ENCODE measurements at regions not wholly inside any gene's neighbourhood (a gene's known extent, or its start where the extent isn't known, plus 50 kb on each side); places are given as distances from the start of the nearest gene placed in this dataset.

GRCh38 chr3:30263238-30263924 is 343.0 kb upstream of the TGFBR2 start:
- no peak for DNase-seq (ENCODE audit: low spot score)

GRCh38 chr3:30263925-30264313 is 342.5 kb upstream of the TGFBR2 start:
- no peak for DNase-seq (ENCODE audit: low spot score)

DNA sequence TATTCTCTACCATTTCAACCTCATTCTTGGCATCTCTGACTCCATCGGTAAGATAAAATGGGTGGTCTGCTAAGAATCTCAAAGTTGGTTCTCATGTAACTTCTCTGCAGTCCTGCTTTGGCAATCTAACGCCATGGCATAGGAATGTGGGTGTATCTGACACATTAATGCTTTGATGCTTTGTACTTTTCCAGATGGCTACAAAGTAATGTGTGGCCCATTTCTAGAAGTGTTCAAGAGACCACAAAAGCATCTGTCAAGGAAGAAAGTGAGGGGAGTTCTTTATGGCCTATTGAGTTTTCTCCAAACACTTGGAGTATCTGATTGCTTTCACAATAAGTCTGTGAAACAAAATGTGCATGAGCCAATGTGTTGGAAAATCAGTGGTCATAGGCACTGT is 339.9 kb upstream of the TGFBR2 start:
- no peak for DNase-seq (ENCODE audit: low spot score)

DNA sequence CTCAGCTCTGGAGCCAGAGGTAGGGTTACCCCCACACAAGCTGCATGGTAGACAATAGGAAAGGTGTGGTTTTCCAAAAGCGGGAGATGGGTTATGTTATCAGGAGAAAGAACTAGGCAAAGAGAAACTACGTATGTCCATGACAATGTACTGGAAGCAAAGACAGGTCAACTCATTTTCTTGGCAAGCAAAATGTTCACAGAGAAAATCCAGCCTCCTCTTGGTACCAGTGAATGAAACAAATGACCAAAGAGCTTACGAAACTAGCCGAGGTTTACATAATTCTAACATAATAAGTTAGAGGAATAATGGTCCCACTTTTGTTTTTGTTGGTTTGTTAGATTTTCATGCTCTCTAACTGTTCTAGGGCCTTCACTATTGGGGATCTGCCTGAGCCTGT is 338.1 kb upstream of the TGFBR2 start:
- DNase-seq (ENCODE audit: low spot score), result no peak

DNA sequence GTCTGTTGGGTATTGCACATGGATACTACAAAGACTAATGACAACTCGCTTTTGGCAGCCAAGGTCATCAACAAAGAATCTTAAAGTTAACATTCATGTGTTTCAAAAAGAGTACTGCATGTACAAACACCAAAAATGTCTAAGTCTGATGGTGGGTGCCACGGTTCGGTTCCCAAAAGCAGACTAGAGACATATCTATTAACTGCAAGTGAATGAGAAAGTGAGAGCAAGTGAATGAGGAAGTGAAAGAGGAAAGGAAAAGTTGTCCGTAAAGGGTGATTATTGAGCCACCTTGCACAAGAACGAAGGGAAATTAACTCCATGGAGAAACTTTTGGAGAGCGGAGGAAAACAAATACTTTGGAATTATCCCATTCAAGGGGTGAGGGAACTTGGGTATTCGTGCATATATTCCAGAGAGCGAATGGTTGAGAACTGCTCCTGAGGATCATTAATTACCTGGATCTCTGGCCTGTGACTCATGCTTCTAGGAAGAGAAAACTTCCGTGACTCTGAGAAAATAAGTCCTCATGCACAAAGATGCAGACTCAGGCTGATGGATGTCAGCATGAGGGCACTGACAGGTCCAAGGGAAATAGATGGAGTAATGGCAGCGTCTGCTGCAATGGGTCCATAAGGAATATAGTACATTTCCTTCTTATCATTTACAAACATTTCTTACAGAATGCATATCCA is 336.5 kb upstream of the TGFBR2 start:
- no peak for DNase-seq (ENCODE audit: low spot score)

DNA sequence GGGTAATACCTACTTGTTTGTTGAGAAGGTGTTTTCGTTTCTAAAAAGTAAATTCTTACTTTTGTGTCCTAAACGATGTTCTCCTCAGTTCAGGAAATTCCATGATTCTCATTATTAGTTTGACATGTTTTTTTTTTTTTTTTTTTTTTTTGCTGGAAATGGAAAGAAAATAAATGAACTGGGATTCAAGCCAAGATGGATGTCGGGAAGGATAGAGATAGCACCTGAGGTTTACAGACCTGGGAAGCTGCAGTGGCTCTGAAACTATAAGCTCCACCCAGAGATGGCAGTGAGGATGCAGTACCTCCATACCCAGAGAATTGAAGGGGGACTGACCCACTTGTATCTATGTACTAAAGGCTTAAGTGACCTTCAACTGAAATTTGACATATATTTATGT is 334.6 kb upstream of the TGFBR2 start:
- DNase-seq (ENCODE audit: low spot score), result no peak

DNA sequence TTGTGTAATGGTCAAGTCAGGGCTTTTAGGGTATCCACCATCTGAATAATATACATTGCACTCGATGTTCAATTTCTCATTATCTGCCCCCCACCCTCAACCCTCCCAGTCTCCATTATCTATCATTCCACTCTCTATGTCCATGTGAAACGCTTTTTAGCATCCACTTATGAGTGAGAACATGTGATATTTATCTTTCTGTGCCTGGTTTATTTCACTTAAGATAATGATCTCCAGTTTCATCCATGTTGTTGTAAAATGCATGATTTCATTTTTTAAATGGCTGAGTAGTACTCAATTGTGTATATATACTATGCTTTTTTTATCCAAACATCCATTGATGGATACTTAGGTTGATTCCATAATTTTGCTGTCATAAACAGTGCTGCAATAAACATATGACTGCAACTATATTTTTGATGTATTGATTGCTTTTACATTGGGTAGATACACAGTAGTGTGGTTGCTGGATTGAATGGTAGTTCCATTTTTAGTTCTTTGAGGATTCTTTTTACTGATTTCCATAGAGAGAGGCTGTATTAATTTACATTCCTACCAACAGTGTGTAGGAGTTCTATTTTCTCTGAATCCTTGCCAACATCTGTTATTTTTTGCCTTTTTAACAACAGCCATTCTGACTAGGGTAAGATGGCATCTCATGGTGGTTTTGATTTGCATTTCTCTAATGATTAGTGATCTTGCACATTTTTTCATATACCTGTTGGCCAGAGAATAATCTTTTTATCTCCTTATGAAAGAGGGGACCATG is 332.9 kb upstream of the TGFBR2 start:
- no peak for DNase-seq (ENCODE audit: low spot score)

GRCh38 chr3:30277494-30277893 is 328.9 kb upstream of the TGFBR2 start:
- DNase-seq (ENCODE audit: low spot score), result no peak

GRCh38 chr3:30281526-30281925 is 324.9 kb upstream of the TGFBR2 start:
- no peak for DNase-seq (ENCODE audit: low spot score)

DNA sequence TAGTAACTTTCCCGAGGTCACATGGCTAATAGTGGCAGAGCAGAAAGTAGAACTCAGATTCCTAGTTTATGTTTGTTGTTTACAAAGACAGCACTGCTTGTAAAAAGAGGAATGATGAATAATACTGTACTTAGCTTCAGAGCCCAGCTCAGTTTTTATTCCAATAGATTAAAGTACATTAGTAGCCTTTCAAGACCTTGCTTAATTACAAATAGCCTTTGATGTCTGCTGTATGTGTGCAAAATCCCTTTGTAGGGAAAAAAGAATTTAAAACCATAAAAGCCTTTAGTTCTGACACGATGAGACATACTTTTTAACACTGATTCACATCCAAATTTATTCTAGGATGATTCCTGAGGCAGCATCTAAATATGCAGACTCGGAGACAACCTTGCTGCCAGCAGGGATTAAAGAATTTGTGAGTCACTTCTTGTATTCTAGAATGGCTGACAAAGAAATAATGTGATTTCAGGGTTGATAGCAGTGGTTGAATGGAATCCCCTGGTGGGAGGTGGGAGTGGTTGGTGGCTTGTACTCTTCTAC is 324.2 kb upstream of the TGFBR2 start:
- DNase-seq (ENCODE audit: low spot score), result no peak

DNA sequence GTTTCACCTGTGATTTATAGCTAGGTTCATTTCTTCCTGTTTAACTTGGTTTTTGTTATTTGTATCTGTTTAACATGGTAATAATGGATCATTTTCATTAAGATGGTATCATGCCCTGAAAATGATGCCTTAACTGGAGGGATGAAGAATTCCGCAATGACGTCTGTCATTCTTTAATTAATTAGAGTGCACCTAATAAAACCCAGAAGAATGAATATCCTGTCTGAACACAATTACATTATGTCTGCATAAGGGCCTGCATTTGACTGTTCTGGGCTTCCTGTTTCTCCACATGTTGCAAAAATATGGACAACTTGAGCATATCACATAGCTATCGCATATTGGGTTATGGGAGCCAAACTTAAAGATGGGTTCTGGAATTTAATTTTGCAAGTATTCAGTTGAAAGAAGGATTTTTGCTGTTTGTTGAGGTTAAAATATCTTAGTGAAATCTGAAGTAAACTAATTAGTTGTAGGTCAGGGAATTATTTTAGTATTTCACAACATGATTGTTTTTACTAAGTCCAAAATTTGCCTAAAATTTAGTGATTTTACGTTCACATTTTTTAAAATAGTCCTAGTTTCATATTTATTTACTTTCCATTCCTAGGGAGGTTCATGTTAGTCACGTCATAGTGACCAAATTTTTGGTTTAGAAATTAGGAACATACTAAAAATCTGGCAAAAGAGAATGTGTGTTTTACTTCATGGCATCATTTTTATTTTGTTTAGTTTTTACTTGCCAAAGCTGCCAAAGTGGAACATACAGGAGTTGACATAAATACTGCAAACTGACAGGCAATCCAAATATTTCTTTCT is 321.0 kb upstream of the TGFBR2 start:
- no peak for DNase-seq (ENCODE audit: low spot score)

GRCh38 chr3:30286007-30286669 is 320.3 kb upstream of the TGFBR2 start:
- no peak for DNase-seq (ENCODE audit: low spot score)

- DNase-seq (ENCODE audit: low spot score), result no peak
These were observed 319.6 kb upstream of the TGFBR2 start for GRCh38 chr3:30286811-30287210.

GRCh38 chr3:30288830-30289229 is 317.6 kb upstream of the TGFBR2 start:
- no peak for DNase-seq (ENCODE audit: low spot score)

DNA sequence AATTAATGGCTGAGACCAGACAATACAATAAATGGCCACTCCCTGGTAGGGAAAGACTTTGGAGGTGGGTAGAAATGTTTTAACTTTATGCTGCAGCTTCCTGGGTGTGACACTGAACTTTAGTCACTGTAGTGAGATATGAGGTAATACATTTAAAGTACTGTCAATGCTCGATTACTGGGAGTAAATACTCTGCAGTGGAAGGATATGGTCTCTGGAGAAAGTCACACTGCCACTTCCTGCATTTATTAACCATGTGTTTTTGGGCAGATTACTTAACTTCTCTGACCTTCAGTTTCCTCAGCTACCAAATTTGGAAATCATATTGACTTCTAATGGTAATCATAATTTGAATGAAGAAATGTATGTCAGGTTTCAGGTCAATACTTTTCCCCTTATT is 317.1 kb upstream of the TGFBR2 start:
- DNase-seq (ENCODE audit: low spot score), result no peak

DNA sequence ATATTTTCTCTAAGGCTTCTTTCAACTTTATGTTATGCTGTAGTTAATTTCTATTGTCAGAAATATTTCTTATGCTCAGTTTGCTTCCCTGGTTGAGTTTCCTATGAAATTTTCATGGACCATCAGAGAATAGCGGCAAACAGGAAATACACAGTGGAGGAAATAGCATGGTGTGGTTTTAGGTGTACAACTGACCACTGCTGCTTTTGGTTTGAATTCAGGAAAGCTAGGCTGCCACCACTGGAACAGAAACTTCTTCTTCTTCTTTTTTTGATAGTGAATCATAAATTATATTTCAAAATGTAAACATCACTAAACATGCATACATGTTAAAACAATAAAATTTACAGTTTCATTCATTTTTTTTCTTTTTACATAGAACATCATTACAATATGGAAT is 316.6 kb upstream of the TGFBR2 start:
- DNase-seq (ENCODE audit: low spot score), result no peak

DNA sequence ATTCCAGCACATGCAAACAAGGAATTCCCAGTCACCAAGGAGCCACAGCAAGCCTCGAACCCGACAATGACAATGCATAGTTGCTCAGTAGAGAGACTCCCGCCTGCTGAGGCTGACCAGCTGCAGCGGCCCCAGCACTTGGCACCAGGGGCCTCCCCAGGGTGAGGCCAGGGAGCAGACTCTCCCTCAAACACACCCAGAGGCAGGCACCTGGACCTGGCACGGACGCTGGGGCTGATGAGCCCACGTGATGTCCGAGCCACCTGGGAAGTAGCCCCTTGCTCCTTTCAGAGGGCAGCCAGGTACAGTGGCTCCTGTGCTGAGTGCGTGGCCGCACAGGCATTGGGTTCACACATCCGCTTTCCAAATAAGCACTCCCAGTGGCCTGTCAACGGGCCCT is 315.9 kb upstream of the TGFBR2 start:
- no peak for DNase-seq (ENCODE audit: low spot score)

- no peak for DNase-seq (ENCODE audit: low spot score)
These were observed 314.1 kb upstream of the TGFBR2 start for GRCh38 chr3:30292192-30292893.

DNA sequence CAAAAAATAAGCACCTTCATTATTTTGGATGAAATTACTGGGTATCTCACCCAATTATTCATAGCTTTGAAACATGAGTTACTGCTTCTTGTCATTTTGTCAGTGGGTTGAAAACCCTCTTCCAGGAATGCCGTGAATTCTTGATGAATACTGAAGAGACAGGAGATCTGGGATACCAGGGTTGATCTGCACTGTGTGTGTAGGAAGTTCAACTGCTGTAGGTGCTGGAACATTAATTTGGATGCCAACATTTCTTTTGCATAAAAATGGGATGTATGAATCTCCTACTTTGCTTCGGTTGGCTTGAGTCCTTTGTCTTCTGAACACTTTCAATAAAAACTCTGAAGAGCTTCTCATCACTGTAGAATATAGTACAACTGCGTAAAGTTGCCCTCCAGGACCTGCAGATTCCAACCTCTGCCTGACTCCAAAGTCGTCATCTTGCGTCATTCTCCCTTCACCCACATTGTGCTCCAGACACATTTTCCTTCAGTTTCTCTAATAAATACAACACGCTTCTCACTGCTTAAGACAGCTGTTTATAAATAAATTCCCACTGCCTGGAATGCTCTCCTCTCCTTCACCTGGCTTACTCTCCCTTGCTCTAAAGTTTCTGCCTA is 312.7 kb upstream of the TGFBR2 start:
- no peak for DNase-seq (ENCODE audit: low spot score)

- DNase-seq (ENCODE audit: low spot score), result no peak
These were observed 312.1 kb upstream of the TGFBR2 start for GRCh38 chr3:30294241-30294667.

Measured in D341Med (cell line).